IMR-90 (cell line): ENCODE measurements at regions not wholly inside any gene's neighbourhood (a gene's known extent, or its start where the extent isn't known, plus 50 kb on each side); places are given as distances from the start of the nearest gene placed in this dataset.

Experiments used
- ATAC-seq: fragments of 200-7000 bp; cut with Tn5 transposase; 2 replicates; pipeline ENCODE4 v1.9.1; 2020; ENCODE audit warnings: low read depth, mild to moderate bottlenecking, moderate library complexity
- BruUV-seq: library from RNA; stranded (reverse); fragments of 400-500 nt; replicated peaks from 2 replicates; lab custom pipeline; 2021; lab: Mats Ljungman, UMichigan
- CTCF ChIA-PET: fragments of 300-600 bp; formaldehyde crosslinking; extraction: SDS; loops from one replicate; lab custom pipeline; 2021; ENCODE audit warnings: antibody characterized with exemption; lab: Yijun Ruan, JAX
- POLR2A ChIA-PET: fragments of 300-600 bp; sonication (Branson Sonifier 250); formaldehyde crosslinking; loops from one replicate; lab custom pipeline; 2022; ENCODE audit warnings: antibody characterized with exemption; ENCODE audit not compliant: unreplicated experiment; lab: Charles Lee
- DNase-seq: peaks from one replicate; pipeline ENCODE4 v3.0.0; 2013
- H2AFZ ChIP-seq: replicated peaks from 2 replicates; pipeline ENCODE3; 2013; ENCODE audit warnings: low read length, mild to moderate bottlenecking; ENCODE audit not compliant: poor library complexity
- H2AK5ac ChIP-seq: 2 replicates; pipeline ENCODE4 v1.6.1; 2013; ENCODE audit warnings: low read depth, low read length, inconsistent platforms
- H2AK9ac ChIP-seq: replicated peaks from 2 replicates; pipeline ENCODE3; 2013; ENCODE audit warnings: mild to moderate bottlenecking, low read depth, low read length, moderate library complexity; ENCODE audit not compliant: poor library complexity
- H2BK120ac ChIP-seq: 2 replicates; pipeline ENCODE4 v1.6.1; 2013; ENCODE audit warnings: low read depth, low read length, inconsistent platforms
- H2BK15ac ChIP-seq: 3 replicates; pipeline ENCODE4 v1.6.1; 2013; ENCODE audit warnings: low read depth, low read length, inconsistent platforms
- H2BK20ac ChIP-seq: 2 replicates; pipeline ENCODE4 v1.6.1; 2013; ENCODE audit warnings: low read depth, mild to moderate bottlenecking, inconsistent platforms, low read length, moderate library complexity
- H2BK5ac ChIP-seq: 2 replicates; pipeline ENCODE4 v1.6.1; 2013; ENCODE audit warnings: mild to moderate bottlenecking, low read depth, low read length, inconsistent platforms; ENCODE audit not compliant: poor library complexity, severe bottlenecking
- H3K14ac ChIP-seq: replicated peaks from 2 replicates; pipeline ENCODE4 v1.6.1; 2013; ENCODE audit warnings: low read depth, low read length, inconsistent platforms
- H3K18ac ChIP-seq: 2 replicates; pipeline ENCODE4 v1.6.1; 2013; ENCODE audit warnings: low read depth, low read length, control low read depth
- H3K23ac ChIP-seq: 2 replicates; pipeline ENCODE4 v1.6.1; 2013; ENCODE audit warnings: low read depth, low read length, inconsistent platforms
- H3K27ac ChIP-seq: 2 replicates; pipeline ENCODE4 v1.5.1; 2013; ENCODE audit warnings: mild to moderate bottlenecking, control low read depth, low read length; ENCODE audit not compliant: insufficient read depth
- H3K27me3 ChIP-seq: 2 replicates; pipeline ENCODE4 v1.6.1; 2013; ENCODE audit warnings: low read length; ENCODE audit not compliant: control insufficient read depth, insufficient read depth
- H3K36me3 ChIP-seq: 2 replicates; pipeline ENCODE4 v1.6.1; 2013; ENCODE audit warnings: low read length, mixed read lengths; ENCODE audit not compliant: control insufficient read depth, insufficient read depth
- H3K4ac ChIP-seq: 2 replicates; pipeline ENCODE4 v1.6.1; 2013; ENCODE audit warnings: low read depth, low read length, inconsistent platforms
- H3K4me1 ChIP-seq: 2 replicates; pipeline ENCODE4 v1.6.1; 2013; ENCODE audit warnings: low read length, mixed read lengths; ENCODE audit not compliant: control insufficient read depth, insufficient read depth
- H3K4me2 ChIP-seq: 2 replicates; pipeline ENCODE4 v1.6.1; 2013; ENCODE audit warnings: low read depth, mild to moderate bottlenecking, control low read depth, low read length, moderate library complexity
- H3K4me3 ChIP-seq: 2 replicates; pipeline ENCODE4 v1.5.1; 2013; ENCODE audit warnings: low read depth, mild to moderate bottlenecking, control low read depth, low read length, moderate library complexity; ENCODE audit not compliant: insufficient read depth
- H3K56ac ChIP-seq: 2 replicates; pipeline ENCODE4 v1.6.1; 2013; ENCODE audit warnings: low read length, inconsistent platforms; ENCODE audit not compliant: insufficient read depth; ENCODE audit errors: extremely low read depth
- H3K79me1 ChIP-seq, 2 experiments: 2 replicates each; pipeline ENCODE4 v1.6.1; 2013; ENCODE audit warnings: low read length in 2 of 2, inconsistent platforms in 1 of 2, low read depth in 1 of 2
- H3K9ac ChIP-seq: 2 replicates; pipeline ENCODE4 v1.6.1; 2013; ENCODE audit warnings: low read depth, low read length, control low read depth
- H3K9me1 ChIP-seq: 2 replicates; pipeline ENCODE4 v1.6.1; 2013; ENCODE audit warnings: low read length, inconsistent platforms; ENCODE audit not compliant: insufficient read depth
- H3K9me3 ChIP-seq: 2 replicates; pipeline ENCODE4 v1.6.1; 2013; ENCODE audit warnings: low read length; ENCODE audit not compliant: control insufficient read depth, insufficient read depth
- H4K20me1 ChIP-seq: 2 replicates; pipeline ENCODE4 v1.6.1; 2013; ENCODE audit warnings: low read length, inconsistent platforms; ENCODE audit not compliant: insufficient read depth
- H4K5ac ChIP-seq: 2 replicates; pipeline ENCODE4 v1.6.1; 2013; ENCODE audit warnings: mild to moderate bottlenecking, low read depth, low read length, control low read depth
- H4K8ac ChIP-seq, 2 experiments: 2 replicates each; pipeline ENCODE4 v1.6.1; 2013; ENCODE audit warnings: low read depth in 2 of 2, low read length in 2 of 2, control low read depth in 1 of 2, inconsistent platforms in 1 of 2
- H4K91ac ChIP-seq: 2 replicates; pipeline ENCODE4 v1.6.1; 2013; ENCODE audit warnings: low read depth, low read length, inconsistent platforms; ENCODE audit not compliant: insufficient read depth
- BHLHE40 ChIP-seq: fragments of 150-350 bp; IDR thresholded peaks from 2 replicates; pipeline ENCODE4 v1.6.1; 2016; ENCODE audit warnings: mild to moderate bottlenecking, low read depth, low read length
- CEBPB ChIP-seq: IDR thresholded peaks from 2 replicates; pipeline ENCODE4 v1.6.1; 2012; ENCODE audit warnings: low read depth, low read length, improper control_type of control experiment
- CHD1 ChIP-seq: IDR thresholded peaks from 2 replicates; pipeline ENCODE4 v1.6.1; 2012; ENCODE audit warnings: low read depth, low read length, improper control_type of control experiment
- FOS ChIP-seq: fragments of 150-350 bp; IDR thresholded peaks from 2 replicates; pipeline ENCODE4 v1.6.1; 2016; ENCODE audit warnings: low read depth, low read length
- MAFK ChIP-seq: IDR thresholded peaks from 2 replicates; pipeline ENCODE4 v1.6.1; 2012; ENCODE audit warnings: low read depth, low read length, improper control_type of control experiment
- MAZ ChIP-seq: IDR thresholded peaks from 2 replicates; pipeline ENCODE4 v1.6.1; 2012; ENCODE audit warnings: low read depth, mild to moderate bottlenecking, low read length, improper control_type of control experiment, moderate library complexity, borderline replicate concordance
- MXI1 ChIP-seq: IDR thresholded peaks from 2 replicates; pipeline ENCODE4 v1.6.1; 2012; ENCODE audit warnings: low read depth, mild to moderate bottlenecking, low read length, moderate library complexity, borderline replicate concordance
- NFE2L2 ChIP-seq: fragments of 150-350 bp; IDR thresholded peaks from 2 replicates; pipeline ENCODE4 v1.6.1; 2016; ENCODE audit warnings: low read depth, mild to moderate bottlenecking, low read length
- POLR2A ChIP-seq: IDR thresholded peaks from 2 replicates; pipeline ENCODE4 v1.6.1; 2012; ENCODE audit warnings: mild to moderate bottlenecking, low read depth, low read length
- RAD21 ChIP-seq: IDR thresholded peaks from 2 replicates; pipeline ENCODE4 v1.6.1; 2012; ENCODE audit warnings: low read length, improper control_type of control experiment
- RCOR1 ChIP-seq: IDR thresholded peaks from 2 replicates; pipeline ENCODE4 v1.6.1; 2012; ENCODE audit warnings: mild to moderate bottlenecking, low read length, improper control_type of control experiment; ENCODE audit not compliant: insufficient replicate concordance
- RFX5 ChIP-seq: IDR thresholded peaks from 2 replicates; pipeline ENCODE4 v1.8.0; 2012; ENCODE audit warnings: low read depth, mild to moderate bottlenecking, low read length, moderate library complexity
- SMC3 ChIP-seq: fragments of 150-350 bp; IDR thresholded peaks from 2 replicates; pipeline ENCODE4 v1.6.1; 2016; ENCODE audit warnings: low read depth, mild to moderate bottlenecking, antibody characterized with exemption, low read length, moderate library complexity
- WGBS, 2 experiments: methylation state at CpG; one replicate each; pipeline versions ENCODE4 v1.1.5 to v1.1.7; 2013; ENCODE audit warnings: missing lambda C conversion rate in 2 of 2; ENCODE audit not compliant: insufficient read length in 1 of 2; ENCODE audit errors: extremely low coverage in 2 of 2; 5-methylcytosine and 5-hydroxymethylcytosine counted together
- dilution Hi-C: fragments of 300-500 bp; cut with HindIII; formaldehyde crosslinking; loops from one replicate; pipeline ENCODE4 v1.14.3; 2018; ENCODE audit warnings: low sequenced_read_pairs; ENCODE audit not compliant: unreplicated experiment
- in situ Hi-C: fragments of 300-500 bp; cut with MboI; formaldehyde crosslinking; loops from 3 replicates; pipeline ENCODE4 v1.14.3; 2019; ENCODE audit warnings: low sequenced_read_pairs, inconsistent platforms, mixed read lengths
- intact Hi-C: fragments of 100-400 bp; cut with micrococcal nuclease; formaldehyde crosslinking; loops from 2 replicates; pipeline ENCODE4 v1.10.0; 2022
- TF ChIP-seq, protein P1 (sequence below): conservative IDR thresholded peaks from 2 replicates; pipeline ENCODE4 v1.5.1; 2012; ENCODE audit warnings: mild to moderate bottlenecking, low read depth, low read length, improper control_type of control experiment
- TF ChIP-seq, protein P2 (sequence below): fragments of 150-350 bp; IDR thresholded peaks from 2 replicates; pipeline ENCODE4 v1.6.1; 2017; ENCODE audit warnings: mild to moderate bottlenecking, antibody characterized with exemption, low read length, low read depth
- TF ChIP-seq, protein P3 (sequence below): fragments of 150-350 bp; IDR thresholded peaks from 2 replicates; pipeline ENCODE4 v1.6.1; 2016; ENCODE audit warnings: low read depth, mild to moderate bottlenecking, low read length, moderate library complexity, borderline replicate concordance

DNA sequence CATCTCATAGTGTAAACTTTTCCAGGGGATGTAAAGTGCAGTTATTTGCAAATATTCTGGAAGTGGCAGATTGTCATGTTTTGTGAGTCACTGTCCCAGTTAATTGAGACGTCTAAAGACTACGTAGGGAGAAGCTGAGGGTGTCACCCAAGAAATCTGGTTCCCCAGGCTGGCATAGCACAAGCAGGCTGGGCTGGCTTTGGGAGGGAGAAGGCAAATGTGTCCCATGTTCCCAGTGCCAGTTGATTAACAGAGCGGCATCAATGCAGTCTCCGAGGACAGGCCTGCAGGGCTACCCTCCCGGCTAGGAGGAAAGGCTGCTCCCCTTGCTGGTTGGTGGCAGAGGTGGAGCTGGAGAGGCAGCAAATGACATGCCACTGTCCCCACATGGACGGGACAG lies 388.3 kb upstream of the MKI67 start:
- Histone ChIP-seq H4K8ac (no peak overlapping the region), H4K20me1 (no peaks in the 10 kb centered on the region), H2BK5ac (no peak overlapping the region), H3K4me1 (no peaks in the 10 kb centered on the region), H3K9me1 (no peaks in the 10 kb centered on the region), H4K5ac (no peak overlapping the region), H3K27ac (no peak overlapping the region), H3K14ac (no peak overlapping the region), H3K56ac (no peak overlapping the region), H3K4me2 (no peak overlapping the region), H3K36me3 (no peaks in the 10 kb centered on the region), H3K4me3 (no peak overlapping the region), H2BK20ac (no peak overlapping the region), H2BK15ac (no peak overlapping the region), H3K27me3 (no peaks in the 10 kb centered on the region), H2AFZ (peak overlapping the region; percentile 27), H2AK5ac (no peak overlapping the region), H3K18ac (no peak overlapping the region), H4K91ac (no peak overlapping the region), H2AK9ac (no peak overlapping the region), H3K4ac (no peak overlapping the region), H3K79me1 (no peaks in the 10 kb centered on the region), H3K9ac (no peak overlapping the region), H3K23ac (no peak overlapping the region), H3K9me3 (peaks cover 38% of the 10 kb centered on the region), H2BK120ac (no peak overlapping the region)
- no peak for ATAC-seq
- no peak for TF ChIP-seq NFE2L2
- TF ChIP-seq, protein P1, sequence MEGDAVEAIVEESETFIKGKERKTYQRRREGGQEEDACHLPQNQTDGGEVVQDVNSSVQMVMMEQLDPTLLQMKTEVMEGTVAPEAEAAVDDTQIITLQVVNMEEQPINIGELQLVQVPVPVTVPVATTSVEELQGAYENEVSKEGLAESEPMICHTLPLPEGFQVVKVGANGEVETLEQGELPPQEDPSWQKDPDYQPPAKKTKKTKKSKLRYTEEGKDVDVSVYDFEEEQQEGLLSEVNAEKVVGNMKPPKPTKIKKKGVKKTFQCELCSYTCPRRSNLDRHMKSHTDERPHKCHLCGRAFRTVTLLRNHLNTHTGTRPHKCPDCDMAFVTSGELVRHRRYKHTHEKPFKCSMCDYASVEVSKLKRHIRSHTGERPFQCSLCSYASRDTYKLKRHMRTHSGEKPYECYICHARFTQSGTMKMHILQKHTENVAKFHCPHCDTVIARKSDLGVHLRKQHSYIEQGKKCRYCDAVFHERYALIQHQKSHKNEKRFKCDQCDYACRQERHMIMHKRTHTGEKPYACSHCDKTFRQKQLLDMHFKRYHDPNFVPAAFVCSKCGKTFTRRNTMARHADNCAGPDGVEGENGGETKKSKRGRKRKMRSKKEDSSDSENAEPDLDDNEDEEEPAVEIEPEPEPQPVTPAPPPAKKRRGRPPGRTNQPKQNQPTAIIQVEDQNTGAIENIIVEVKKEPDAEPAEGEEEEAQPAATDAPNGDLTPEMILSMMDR = no peak
- TF ChIP-seq, protein P2, sequence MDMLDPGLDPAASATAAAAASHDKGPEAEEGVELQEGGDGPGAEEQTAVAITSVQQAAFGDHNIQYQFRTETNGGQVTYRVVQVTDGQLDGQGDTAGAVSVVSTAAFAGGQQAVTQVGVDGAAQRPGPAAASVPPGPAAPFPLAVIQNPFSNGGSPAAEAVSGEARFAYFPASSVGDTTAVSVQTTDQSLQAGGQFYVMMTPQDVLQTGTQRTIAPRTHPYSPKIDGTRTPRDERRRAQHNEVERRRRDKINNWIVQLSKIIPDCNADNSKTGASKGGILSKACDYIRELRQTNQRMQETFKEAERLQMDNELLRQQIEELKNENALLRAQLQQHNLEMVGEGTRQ = no peak
- no peak for TF ChIP-seq CHD1
- TF ChIP-seq FOS = no peak
- TF ChIP-seq RCOR1 = no peak
- TF ChIP-seq RFX5 = no peak
- no peak for TF ChIP-seq MAFK
- no peak for TF ChIP-seq BHLHE40
- no peak for TF ChIP-seq SMC3
- no peak for TF ChIP-seq POLR2A
- no peak for TF ChIP-seq RAD21
- no peak for TF ChIP-seq MXI1
- TF ChIP-seq MAZ = no peak
- TF ChIP-seq, protein P3, sequence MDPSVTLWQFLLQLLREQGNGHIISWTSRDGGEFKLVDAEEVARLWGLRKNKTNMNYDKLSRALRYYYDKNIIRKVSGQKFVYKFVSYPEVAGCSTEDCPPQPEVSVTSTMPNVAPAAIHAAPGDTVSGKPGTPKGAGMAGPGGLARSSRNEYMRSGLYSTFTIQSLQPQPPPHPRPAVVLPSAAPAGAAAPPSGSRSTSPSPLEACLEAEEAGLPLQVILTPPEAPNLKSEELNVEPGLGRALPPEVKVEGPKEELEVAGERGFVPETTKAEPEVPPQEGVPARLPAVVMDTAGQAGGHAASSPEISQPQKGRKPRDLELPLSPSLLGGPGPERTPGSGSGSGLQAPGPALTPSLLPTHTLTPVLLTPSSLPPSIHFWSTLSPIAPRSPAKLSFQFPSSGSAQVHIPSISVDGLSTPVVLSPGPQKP = no peak
- TF ChIP-seq CEBPB = no peak
- 33% methylated on average over 2 of the region's 6 CpGs; no CpG with 5 or more reads in 1 of the 2 experiments for WGBS, 2 experiments
- DNase-seq = no peak
- BruUV-seq = no TSS peak
- POLR2A ChIA-PET = no interaction called here
- intact Hi-C loops = no loop called here
- dilution Hi-C loops = no loop called here
- CTCF ChIA-PET = no interaction called here
- in situ Hi-C loops = no loop called here
